ENCODE measurements at regions not wholly inside any gene's neighbourhood (a gene's known extent, or its start where the extent isn't known, plus 50 kb on each side); places are given as distances from the start of the nearest gene placed in this dataset.

DNA sequence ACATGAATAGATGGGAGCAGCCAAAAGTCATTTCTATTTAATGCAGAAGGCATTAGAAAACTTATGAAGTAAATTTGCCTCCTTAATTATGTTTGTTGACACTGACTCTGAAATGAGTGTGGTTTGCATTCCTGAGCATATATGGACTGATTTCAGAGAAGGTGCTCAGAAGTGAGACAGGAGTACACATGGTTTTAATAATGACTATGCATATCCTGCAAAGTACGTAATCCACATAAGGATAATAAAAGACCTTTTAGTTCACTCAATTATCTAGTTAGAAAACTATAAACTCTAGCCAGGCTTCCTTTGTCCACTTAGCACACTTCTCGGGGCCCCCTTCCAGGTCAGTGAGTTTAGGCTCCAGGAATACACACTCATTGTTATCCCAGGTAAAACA, 75.7 kb upstream of the SNX2 start:
- Histone ChIP-seq H2AFZ (ENCODE audit: control insufficient read depth, low read length) (no peak overlapping the region), H3K36me3 (ENCODE audit: control insufficient read depth in 2 of 2, extremely low read depth in 1 of 2, insufficient read depth in 2 of 2, low read length in 2 of 2) (no peaks in the 10 kb centered on the region), H3K9ac (ENCODE audit: control insufficient read depth, extremely low read depth, insufficient read depth, low read length) (no peak overlapping the region), H3K79me2 (ENCODE audit: control insufficient read depth, insufficient read depth, low read length) (no peaks in the 10 kb centered on the region), H3K9me3 (ENCODE audit: control insufficient read depth, low read depth, low read length) (no peaks in the 10 kb centered on the region), H3K4me3 (ENCODE audit: control insufficient read depth in 2 of 3, extremely low read depth in 1 of 3, insufficient read depth in 2 of 3, low read depth in 1 of 3, low read length in 3 of 3) (no peak overlapping the region), H3K27me3 (ENCODE audit: control insufficient read depth, extremely low read depth, insufficient read depth, low read length) (no peaks in the 10 kb centered on the region), H3K4me2 (ENCODE audit: control insufficient read depth, extremely low read depth, insufficient read depth, low read depth, low read length) (no peak overlapping the region), H4K20me1 (ENCODE audit: control insufficient read depth, extremely low read depth, insufficient read depth, low read length) (no peaks in the 10 kb centered on the region), H3K9me1 (ENCODE audit: control insufficient read depth, extremely low read depth, insufficient read depth, low read length) (no peaks in the 10 kb centered on the region), H3K27ac (ENCODE audit: control insufficient read depth, insufficient read depth, low read length) (no peak overlapping the region), H3K4me1 (ENCODE audit: control insufficient read depth, extremely low read depth, insufficient read depth, low read length) (no peaks in the 10 kb centered on the region)
- FAIRE-seq = no peak
- TF ChIP-seq EZH2 (IDR thresholded peaks at IDR 0.05; ENCODE audit: low read length) = no peak
- TF ChIP-seq, protein P1, sequence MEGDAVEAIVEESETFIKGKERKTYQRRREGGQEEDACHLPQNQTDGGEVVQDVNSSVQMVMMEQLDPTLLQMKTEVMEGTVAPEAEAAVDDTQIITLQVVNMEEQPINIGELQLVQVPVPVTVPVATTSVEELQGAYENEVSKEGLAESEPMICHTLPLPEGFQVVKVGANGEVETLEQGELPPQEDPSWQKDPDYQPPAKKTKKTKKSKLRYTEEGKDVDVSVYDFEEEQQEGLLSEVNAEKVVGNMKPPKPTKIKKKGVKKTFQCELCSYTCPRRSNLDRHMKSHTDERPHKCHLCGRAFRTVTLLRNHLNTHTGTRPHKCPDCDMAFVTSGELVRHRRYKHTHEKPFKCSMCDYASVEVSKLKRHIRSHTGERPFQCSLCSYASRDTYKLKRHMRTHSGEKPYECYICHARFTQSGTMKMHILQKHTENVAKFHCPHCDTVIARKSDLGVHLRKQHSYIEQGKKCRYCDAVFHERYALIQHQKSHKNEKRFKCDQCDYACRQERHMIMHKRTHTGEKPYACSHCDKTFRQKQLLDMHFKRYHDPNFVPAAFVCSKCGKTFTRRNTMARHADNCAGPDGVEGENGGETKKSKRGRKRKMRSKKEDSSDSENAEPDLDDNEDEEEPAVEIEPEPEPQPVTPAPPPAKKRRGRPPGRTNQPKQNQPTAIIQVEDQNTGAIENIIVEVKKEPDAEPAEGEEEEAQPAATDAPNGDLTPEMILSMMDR (optimal IDR thresholded peaks at IDR 0.05 in 1 of 3, IDR thresholded peaks at IDR 0.05 in 1 of 3, conservative IDR thresholded peaks at IDR 0.05 in 1 of 3; ENCODE audit: extremely low read depth in 1 of 3, insufficient read depth in 2 of 3, low read length in 3 of 3) = no peak
- no peak for DNase-seq (ENCODE audit: low read depth, low spot score)
- dilution Hi-C loops (cut with MboI; ENCODE audit: extremely low pct_ligation_motif_present, low sequenced_read_pairs) = no loop called here

DNA sequence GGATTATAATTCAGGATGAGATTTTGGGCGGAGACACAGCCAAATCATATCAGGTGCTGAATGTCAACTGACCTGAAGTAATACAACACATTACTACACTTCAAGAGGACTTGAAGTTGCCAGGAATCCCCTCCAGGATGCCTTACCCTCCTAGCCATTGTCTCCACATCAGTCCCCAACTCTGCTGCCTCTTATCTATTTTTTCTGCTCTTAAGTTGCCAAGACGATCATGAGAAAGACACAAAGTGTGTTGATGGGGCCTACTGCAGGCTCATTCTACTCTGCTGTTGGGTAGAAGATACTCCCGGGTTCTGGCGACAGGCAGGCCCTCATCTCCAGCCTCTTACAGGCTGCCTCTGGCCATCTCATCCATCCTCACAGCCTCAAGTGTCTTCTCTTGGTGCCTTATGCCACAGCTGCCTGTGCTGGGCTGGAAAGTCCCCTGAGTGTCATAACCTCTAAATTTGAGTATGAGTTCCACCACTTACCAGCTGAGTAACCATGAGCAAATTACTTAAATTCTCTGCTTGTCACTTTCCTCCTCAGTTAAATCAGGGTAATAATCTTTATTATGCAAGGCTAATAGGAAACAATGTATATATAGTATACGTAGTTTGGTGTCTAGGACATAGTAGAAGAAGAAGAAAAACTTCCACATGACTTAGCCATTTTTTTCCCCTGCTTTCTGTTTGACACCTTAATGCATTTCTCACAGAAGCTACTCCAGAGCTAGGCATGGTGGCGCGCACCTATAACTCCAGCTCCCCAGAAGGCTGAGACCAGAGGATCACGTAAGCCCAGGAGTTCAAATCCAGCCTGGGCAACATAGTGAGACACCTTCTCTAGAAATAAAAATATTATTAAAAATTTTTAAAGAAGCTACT, 73.0 kb upstream of the SNX2 start:
- H3K9me1 ChIP-seq (ENCODE audit: control insufficient read depth, extremely low read depth, insufficient read depth, low read length) = no peaks in the 10 kb centered on the region
- no peak for DNase-seq (ENCODE audit: low read depth, low spot score)
- H3K79me2 ChIP-seq (ENCODE audit: control insufficient read depth, insufficient read depth, low read length) = no peaks in the 10 kb centered on the region
- dilution Hi-C loops (cut with MboI; ENCODE audit: extremely low pct_ligation_motif_present, low sequenced_read_pairs) = no loop called here
- no peak overlapping the region for H3K27ac ChIP-seq (ENCODE audit: control insufficient read depth, insufficient read depth, low read length)
- H3K36me3 ChIP-seq (ENCODE audit: control insufficient read depth in 2 of 2, extremely low read depth in 1 of 2, insufficient read depth in 2 of 2, low read length in 2 of 2) = no peaks in the 10 kb centered on the region
- H3K9ac ChIP-seq (ENCODE audit: control insufficient read depth, extremely low read depth, insufficient read depth, low read length) = no peak overlapping the region
- H3K27me3 ChIP-seq (ENCODE audit: control insufficient read depth, extremely low read depth, insufficient read depth, low read length) = no peaks in the 10 kb centered on the region
- H3K4me1 ChIP-seq (ENCODE audit: control insufficient read depth, extremely low read depth, insufficient read depth, low read length) = no peaks in the 10 kb centered on the region
- H3K9me3 ChIP-seq (ENCODE audit: control insufficient read depth, low read depth, low read length) = no peaks in the 10 kb centered on the region
- TF ChIP-seq, protein P1 (optimal IDR thresholded peaks at IDR 0.05 in 1 of 3, IDR thresholded peaks at IDR 0.05 in 1 of 3, conservative IDR thresholded peaks at IDR 0.05 in 1 of 3; ENCODE audit: extremely low read depth in 1 of 3, insufficient read depth in 2 of 3, low read length in 3 of 3) = no peak
- TF ChIP-seq EZH2 (IDR thresholded peaks at IDR 0.05; ENCODE audit: low read length) = no peak
- FAIRE-seq = no peak
- H4K20me1 ChIP-seq (ENCODE audit: control insufficient read depth, extremely low read depth, insufficient read depth, low read length) = no peaks in the 10 kb centered on the region
- H2AFZ ChIP-seq (ENCODE audit: control insufficient read depth, low read length) = no peak overlapping the region
- no peak overlapping the region for H3K4me3 ChIP-seq (ENCODE audit: control insufficient read depth in 2 of 3, extremely low read depth in 1 of 3, insufficient read depth in 2 of 3, low read depth in 1 of 3, low read length in 3 of 3)
- H3K4me2 ChIP-seq (ENCODE audit: control insufficient read depth, extremely low read depth, insufficient read depth, low read depth, low read length) = no peak overlapping the region
